BE2C (cell line): ENCODE measurements at regions not wholly inside any gene's neighbourhood (a gene's known extent, or its start where the extent isn't known, plus 50 kb on each side); places are given as distances from the start of the nearest gene placed in this dataset.

Source experiments
- DNase-seq: peaks from one replicate; pipeline ENCODE4 v3.0.0-alpha.2; 2020
- H3K27me3 ChIP-seq: fragments of 250-450 bp; sonication (Bioruptor Pico); 2 replicates; pipeline ENCODE4 v1.5.1; 2020; ENCODE audit warnings: mild to moderate bottlenecking
- H3K36me3 ChIP-seq: fragments of 250-450 bp; sonication (Bioruptor Pico); 2 replicates; pipeline ENCODE4 v1.5.1; 2020; ENCODE audit warnings: mild to moderate bottlenecking
- H3K4me1 ChIP-seq: fragments of 250-450 bp; sonication (Bioruptor Pico); 2 replicates; pipeline ENCODE4 v1.5.1; 2020
- H3K4me3 ChIP-seq: 2 replicates; pipeline ENCODE4 v1.5.1; 2011; ENCODE audit warnings: low read depth, low read length
- H3K9me3 ChIP-seq: fragments of 250-450 bp; sonication (Bioruptor Pico); 2 replicates; pipeline ENCODE4 v1.5.1; 2020
- CTCF ChIP-seq: IDR thresholded peaks from 2 replicates; pipeline ENCODE4 v1.5.1; 2012; ENCODE audit warnings: mild to moderate bottlenecking, low read depth, low read length

DNA sequence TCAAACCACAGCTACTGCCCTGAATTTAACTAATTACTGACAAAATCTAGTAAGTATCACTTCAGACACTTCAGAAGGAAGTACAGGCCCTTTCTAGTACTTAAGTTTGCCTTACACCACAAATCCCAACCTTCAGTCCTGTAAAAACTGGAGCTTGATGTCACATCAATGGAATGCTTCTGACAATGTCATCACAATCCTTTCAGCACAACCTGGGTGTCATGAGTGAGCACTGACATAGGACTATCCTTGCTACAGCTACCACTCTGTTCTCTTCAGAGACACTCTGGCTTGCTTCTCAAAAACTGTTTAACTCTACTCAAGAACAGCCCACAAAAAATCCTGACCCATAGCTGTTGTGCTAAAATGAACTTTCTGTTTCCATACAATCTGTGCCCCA is 108.2 kb downstream of the RRM1 start:
- no peaks in the 10 kb centered on the region for H3K9me3 ChIP-seq
- no peaks in the 10 kb centered on the region for H3K27me3 ChIP-seq
- no peak for DNase-seq

DNA sequence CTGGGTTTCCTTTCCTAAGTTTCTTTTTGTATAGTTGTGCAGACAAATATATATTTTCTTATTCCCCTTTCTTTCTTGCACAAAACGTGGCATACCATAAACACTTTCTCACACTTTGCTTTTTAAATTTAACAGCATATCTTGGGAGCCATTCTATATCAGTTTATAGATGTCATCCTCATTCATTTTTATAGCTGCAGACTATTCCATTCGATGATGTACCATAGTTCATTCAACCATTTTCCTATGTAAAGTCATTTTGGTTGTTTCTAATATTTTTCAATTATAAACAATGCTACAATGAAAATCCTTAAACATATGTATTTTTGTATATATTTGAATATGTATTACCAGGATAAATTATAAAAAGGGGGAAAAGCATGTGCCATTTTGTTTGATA is 102.5 kb downstream of the RRM1 start:
- Histone ChIP-seq H3K9me3 (no peaks in the 10 kb centered on the region), H3K4me1 (no peaks in the 10 kb centered on the region), H3K27me3 (no peaks in the 10 kb centered on the region), H3K36me3 (no peaks in the 10 kb centered on the region), H3K4me3 (no peak overlapping the region)
- no peak for DNase-seq
- no peak for TF ChIP-seq CTCF

More for the DNA sequence above, 108.2 kb downstream of the RRM1 start:
- H3K4me3 ChIP-seq: no peak overlapping the region
- H3K36me3 ChIP-seq: no peaks in the 10 kb centered on the region
- TF ChIP-seq CTCF: no peak
- no peaks in the 10 kb centered on the region for H3K4me1 ChIP-seq

DNA sequence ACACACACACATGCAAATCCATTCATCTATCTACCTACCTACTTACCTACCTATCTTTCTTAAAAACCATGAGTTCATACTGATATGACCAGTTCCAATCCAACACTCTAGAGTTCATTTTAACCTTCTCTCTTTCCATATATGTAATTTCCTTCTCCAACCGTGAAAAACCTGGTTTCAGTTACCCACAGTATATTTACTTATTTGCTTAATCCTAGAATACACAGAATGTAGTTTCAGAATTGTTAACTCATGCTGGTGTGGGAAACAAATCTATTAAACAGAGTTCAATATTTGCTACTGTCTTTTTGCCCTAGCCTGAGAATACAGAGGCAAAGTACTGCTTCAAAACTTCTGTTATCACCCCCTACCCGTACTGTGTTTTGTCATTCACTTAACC is 101.3 kb downstream of the RRM1 start:
- DNase-seq: no peak
- H3K9me3 ChIP-seq: no peaks in the 10 kb centered on the region
- no peak for TF ChIP-seq CTCF
- no peaks in the 10 kb centered on the region for H3K4me1 ChIP-seq
- no peak overlapping the region for H3K4me3 ChIP-seq
- no peaks in the 10 kb centered on the region for H3K36me3 ChIP-seq
- no peaks in the 10 kb centered on the region for H3K27me3 ChIP-seq

DNA sequence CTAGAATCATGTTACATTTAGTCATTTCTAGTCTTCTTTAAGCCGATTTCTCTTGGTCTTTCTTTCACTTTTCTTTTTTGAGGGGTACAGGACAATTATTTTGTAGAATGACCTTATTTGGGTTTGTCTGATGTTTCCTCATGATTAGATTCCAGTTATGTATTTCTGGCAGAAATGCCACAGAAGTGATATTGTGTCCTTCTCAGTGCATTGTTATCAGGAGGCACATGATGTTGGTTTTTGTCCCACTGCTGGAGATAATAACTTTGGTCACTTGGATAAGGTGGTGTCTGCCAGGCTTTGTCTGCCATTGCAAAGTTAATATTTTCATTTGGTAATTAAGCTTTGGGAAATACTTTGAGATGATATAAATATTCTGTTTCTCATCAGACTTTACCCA is 100.3 kb downstream of the RRM1 start:
- Histone ChIP-seq H3K9me3 (no peaks in the 10 kb centered on the region), H3K4me3 (no peak overlapping the region), H3K36me3 (no peaks in the 10 kb centered on the region), H3K4me1 (no peaks in the 10 kb centered on the region), H3K27me3 (no peaks in the 10 kb centered on the region)
- DNase-seq: no peak
- TF ChIP-seq CTCF: no peak

DNA sequence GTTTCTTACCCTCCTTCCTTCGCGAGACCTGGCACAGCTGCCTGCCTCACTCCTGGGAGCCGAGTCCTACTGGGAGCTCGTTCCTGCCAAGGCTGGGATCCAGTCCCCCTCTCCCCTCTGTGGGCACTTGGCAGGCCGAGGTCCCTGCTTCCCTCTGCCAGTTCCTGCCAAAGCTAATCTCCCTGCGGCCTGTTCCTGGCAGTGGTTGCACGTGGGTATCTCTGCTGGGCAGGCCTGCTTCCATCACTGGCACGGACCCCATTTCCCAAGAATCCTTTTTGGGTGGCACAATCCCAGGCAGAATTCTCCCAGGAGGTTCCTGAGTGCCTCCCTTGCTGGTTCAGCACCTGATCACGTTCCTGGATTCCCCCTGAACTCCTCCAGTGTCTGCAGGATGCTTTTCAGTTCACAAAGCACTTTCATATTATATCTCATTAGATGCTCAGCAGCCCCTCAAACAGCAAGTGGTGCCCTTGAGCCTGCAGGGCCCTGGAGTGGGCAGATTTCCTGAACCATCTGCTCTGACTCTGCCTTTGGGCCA is 96.5 kb downstream of the RRM1 start:
- H3K27me3 ChIP-seq: no peaks in the 10 kb centered on the region
- TF ChIP-seq CTCF: no peak
- no peaks in the 10 kb centered on the region for H3K36me3 ChIP-seq
- H3K4me3 ChIP-seq: no peak overlapping the region
- DNase-seq: no peak
- H3K4me1 ChIP-seq: no peaks in the 10 kb centered on the region
- H3K9me3 ChIP-seq: no peaks in the 10 kb centered on the region

- Histone ChIP-seq H3K27me3 (no peaks in the 10 kb centered on the region), H3K4me3 (no peak overlapping the region), H3K9me3 (no peaks in the 10 kb centered on the region), H3K4me1 (no peaks in the 10 kb centered on the region), H3K36me3 (no peaks in the 10 kb centered on the region)
- TF ChIP-seq CTCF: no peak
- DNase-seq: no peak
Observed at GRCh38 chr11:4190519-4190918, 95.9 kb downstream of the RRM1 start.
